KG1 (cell line): ENCODE measurements at regions not wholly inside any gene's neighbourhood (a gene's known extent, or its start where the extent isn't known, plus 50 kb on each side); places are given as distances from the start of the nearest gene placed in this dataset.

Experiments
- DNase-seq: peaks from one replicate; lab custom pipeline; 2025; lab: John Stamatoyannopoulos, UW

DNA sequence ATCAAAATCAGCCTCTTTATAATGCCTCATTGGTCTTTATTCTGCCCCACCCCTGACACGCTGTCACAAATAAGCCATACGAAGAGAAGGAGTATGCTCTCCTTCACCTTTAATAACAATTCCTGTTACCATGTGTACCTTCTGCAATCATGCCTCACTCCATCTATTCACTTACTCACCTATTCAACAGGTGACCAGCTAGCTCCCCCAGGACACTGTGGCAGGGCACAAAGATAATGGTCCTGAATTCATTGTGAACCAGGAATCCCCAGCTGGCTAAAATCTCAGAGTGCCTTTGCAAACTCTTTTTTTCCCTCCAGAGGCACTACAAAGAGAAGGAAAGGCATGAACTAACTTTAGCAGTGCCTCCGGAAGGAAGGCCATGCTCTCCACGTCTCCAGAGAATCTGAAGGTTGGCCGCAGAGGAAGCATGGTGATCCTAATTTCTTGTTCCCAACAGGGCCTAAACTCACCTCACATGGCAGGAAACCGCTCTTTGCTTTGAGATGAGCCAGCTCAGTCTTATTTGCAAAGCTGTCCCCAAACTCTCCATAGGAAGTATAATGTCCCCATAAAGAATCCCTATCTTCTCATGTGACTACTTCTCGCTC is 590.3 kb downstream of the BUD13 start:
- no peak for DNase-seq

DNA sequence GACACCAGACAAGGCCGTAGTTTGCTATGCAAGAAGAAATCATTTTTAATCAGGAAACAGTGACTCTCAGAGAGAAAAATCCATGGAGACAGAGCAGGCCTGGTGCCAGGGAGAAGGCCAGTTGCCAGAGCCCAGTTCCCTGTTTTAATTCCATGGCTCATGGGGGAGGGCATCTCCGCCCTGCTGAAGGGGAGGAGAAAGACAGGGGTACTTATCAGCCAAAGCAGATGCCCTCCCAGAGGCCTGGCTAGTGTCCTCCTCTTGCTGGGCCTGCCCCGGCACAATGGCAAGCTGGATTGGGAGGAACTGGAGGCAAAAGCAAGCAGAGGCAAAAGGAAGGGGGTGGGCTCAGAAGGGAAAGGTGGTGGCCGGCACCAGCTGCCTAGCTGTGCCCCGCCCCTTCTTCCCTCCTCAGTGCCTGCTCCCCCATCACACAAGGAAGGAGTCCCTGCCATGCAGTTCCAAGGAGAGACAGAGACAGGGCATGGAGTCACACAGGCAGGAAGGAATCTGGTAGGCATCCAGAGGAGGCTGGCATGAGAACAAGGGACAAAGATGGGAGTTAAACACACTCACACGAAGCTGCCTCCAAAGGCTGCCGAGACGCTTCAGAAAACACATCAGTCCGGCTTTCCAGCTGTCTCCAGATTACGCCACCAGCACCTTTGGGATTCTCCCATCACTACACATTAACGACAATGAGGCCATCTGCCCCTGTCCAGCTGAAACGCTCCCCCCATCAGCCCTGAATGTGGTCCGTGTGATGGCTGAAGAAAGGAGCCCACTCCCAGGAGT is 591.8 kb downstream of the BUD13 start:
- no peak for DNase-seq

DNA sequence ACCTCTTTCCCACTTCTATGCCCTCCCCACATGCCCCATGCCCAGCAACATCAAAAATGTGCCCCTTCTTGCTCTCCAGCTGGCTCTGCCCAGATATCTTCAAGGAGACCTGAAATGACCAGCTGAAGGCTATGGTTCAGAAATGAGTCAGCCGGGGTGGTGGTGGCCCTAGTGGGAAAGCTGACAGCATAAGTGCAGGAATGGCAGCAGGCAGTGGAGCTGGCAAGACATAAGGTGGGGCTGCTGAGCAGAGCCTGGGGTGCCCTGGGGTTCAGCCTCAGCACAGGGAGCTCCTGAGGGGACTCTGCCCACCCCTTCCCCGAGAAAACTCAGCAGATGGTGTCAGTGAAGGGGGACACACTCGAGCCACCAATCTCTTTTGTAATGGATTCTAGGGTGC is 593.4 kb downstream of the BUD13 start:
- no peak for DNase-seq

DNA sequence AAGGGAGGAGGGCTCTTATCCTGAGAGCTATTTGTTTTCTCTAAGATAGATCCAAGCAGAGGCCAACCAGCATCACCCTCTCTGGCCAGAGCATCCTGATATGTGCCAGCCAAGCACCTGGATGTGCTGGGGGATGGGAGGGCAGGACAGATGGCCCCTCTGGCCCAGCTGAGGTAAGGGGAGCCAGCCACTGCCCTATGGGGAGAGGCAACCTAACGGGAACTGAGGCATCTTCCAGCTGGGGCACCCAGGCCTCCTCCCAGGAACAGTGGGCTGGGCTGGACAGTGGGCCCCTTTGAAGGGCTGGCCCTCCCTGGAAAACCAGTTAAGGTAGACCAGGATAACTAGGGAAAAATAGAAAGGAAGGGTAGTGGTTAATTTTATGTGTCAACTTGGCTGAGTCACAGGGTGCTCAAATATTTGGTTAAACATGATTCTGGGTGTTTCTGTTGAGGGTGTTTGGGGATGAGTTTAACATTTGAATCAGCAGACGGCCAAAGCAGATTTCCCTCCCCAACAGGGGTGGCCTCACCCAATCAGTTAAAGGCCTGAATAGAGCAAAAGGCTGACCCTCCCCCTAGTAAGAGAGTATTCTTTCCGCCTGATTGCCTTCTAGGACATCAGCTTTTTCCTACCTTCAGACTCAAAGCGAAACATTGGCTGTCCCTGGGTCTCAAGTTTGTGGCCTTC is 595.1 kb downstream of the BUD13 start:
- no peak for DNase-seq

GRCh38 chr11:116176484-116177005 is 596.2 kb downstream of the BUD13 start:
- no peak for DNase-seq

- DNase-seq: no peak
These were observed 597.1 kb downstream of the BUD13 start for GRCh38 chr11:116175707-116176106.

DNA sequence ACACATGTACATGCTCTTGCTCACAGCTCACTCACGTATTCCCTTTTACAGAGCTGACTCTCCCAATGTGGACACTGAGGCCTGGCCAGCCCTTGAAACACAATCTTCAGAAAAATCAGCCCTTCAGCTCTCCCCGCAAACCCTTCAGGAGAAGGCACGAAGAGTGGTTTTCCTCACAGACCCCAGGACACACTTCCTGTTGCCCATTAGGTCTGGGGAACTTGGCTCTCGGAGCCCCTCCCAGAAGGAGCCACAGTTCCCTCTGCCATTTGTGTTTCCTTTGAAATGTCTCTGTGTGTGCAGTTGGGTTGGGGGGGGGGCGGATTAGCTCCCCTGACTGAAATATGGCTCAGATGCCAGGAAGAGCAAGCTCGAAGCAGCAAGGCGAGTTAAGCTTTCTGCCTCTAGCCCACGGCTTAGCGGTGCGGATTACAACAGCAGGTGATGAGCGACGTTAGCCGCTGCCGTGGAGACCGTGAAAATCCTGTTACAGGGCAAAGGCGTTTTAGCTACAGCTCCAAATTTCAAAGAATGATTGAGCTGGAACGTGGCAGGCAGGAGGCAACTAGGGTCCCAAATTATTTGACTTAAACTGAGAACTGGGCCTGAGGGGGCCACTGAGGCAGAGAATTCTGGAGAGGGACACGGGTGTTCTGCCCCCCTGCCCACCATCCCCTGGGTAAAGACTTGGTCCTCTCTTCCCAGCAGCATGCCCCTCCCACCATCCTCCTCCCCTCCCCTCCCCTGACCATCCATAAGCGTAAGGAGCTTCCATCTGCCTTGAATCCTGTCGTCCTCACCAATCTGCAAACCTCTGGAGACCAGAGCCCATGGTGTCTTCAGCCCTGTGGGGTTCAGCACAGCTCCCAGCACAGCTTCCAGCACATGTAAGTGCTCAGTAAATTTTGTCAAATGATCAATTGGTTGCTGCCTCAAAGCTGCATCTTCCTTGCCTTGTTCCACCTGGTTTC is 598.6 kb downstream of the BUD13 start:
- no peak for DNase-seq

GRCh38 chr11:116173506-116173905 is 599.3 kb downstream of the BUD13 start:
- DNase-seq: no peak

- DNase-seq: no peak
These were observed 599.9 kb downstream of the BUD13 start for GRCh38 chr11:116172851-116173250.

DNA sequence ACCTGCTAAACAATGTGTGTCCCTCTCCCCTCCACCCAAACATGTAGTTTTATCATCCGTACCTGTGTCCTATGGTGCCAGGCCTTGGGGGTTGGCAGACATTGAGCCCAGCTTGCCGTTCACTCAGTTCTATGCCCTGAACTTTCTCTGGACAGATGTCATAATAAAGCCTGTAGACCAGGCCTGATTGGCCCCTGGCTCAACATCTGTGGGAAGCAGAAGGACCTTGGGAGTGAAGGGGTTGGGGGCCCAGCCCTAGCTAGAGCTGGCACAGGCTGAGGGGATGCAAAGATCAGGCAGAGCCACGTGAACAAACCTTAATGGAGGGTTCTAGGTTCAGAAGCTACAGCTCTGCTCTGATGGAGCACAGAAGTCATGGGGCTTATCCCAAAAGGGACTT is 600.6 kb downstream of the BUD13 start:
- DNase-seq: no peak

DNA sequence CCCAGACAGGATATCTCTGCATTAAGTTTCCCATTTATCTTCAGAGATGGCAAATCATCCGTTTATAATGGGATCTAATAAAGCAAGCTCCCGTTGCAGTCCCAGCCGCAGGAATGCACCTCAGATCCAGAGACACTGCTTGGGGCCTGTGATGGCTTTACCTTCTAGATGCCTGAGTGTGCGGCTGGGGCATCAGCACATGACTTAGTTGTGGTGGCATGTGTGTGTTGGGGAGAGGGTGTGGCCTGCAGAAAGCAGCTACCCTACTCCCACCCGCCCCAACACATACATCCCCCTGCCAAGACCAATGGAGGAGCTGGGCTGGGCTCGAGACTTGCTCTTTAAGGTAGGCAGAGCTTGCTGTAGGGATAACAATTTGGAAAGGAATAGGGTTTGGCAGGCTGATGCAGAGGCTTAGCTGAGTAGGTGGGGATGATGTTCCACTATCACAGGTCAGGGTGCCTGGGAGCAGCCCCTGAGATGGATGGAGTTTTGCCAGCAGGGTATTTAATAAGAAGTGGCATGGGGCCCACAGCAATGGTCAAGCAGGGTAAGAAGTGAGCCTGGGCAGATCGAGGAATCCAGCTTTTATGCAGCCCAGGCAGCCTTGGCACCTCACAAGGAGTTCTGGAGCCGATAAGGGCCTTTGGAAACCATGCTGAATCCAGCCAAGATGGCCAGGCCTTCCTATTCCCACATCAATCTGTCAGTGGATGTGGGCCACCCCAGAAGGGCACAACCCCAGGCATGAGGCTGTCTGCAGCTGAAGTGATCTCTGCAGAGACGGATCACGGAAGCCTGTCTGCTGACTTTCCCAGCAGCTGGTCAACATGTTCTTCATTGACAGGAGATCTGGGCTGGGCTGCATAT is 601.3 kb downstream of the BUD13 start:
- no peak for DNase-seq

DNA sequence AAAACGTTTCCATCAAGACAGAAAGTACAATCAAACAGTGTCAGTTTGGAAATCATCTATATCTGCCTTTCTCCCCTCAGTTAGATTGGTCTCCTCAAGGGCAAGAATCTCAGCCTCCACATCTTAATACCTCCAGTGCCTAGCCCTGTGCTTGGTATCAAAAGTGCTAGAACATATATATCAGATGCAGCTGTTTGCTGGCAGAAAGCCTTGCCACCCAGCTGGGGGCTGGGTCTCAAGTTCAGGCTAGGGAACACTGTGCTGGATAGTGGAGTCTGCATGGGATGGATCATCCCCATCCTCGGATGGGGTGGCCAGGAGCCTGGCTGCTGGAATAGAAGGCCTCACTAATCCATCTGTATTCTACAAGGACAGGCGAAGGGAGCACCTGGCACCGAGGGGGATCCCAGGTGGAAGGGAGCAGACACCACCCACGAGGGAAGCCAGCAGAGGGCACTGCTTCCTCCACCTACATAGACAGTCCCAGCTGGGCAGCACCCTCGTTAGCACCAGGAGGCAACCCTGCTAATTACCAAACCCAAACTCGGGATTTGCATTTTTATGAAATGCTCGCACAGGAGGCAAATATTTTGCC is 602.2 kb downstream of the BUD13 start:
- DNase-seq: no peak

GRCh38 chr11:116169776-116170175 is 603.0 kb downstream of the BUD13 start:
- DNase-seq: no peak

GRCh38 chr11:116168459-116168787 is 604.4 kb downstream of the BUD13 start:
- DNase-seq: no peak

- no peak for DNase-seq
These were observed 604.9 kb downstream of the BUD13 start for GRCh38 chr11:116167706-116168458.

DNA sequence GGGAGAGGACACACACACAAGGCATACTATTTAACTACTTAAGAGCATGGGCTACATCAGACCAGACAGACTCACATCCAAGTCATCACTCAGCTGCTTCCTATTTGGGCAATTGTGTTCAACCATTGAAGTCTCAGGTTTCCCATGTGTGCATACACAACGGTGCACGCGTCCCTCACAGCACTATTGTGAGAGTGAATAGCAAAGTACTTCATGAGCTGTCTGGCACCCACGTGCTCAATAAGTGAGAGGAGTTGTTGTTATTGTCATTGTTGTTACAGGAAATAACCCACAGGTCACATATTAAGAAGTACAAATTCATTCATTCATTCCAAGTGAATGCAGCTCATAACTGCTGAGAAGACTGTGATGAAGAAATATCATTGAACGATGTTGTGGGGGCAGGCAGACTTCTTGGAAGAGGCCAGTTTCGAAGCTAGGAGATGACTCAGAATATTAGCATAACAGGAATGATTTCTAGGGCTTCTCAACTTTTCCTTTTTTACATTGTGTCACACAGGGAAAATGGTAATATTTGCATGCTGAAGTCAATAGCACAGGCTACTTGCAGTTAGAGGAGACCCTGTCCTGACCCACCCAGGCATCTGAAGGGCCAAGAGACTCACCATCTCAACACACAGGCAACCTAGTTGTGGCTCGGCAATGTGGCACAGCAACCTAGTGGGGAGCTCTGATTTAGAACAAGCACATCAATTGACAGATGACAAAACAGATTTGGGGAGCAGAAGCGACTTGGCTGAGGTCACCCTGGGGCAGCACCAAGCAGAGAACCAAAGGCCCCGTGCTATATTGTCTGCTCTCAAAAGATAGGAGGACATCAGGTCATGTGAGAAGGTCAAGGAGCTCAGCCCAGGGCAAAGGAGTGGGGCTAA is 606.0 kb downstream of the BUD13 start:
- no peak for DNase-seq

DNA sequence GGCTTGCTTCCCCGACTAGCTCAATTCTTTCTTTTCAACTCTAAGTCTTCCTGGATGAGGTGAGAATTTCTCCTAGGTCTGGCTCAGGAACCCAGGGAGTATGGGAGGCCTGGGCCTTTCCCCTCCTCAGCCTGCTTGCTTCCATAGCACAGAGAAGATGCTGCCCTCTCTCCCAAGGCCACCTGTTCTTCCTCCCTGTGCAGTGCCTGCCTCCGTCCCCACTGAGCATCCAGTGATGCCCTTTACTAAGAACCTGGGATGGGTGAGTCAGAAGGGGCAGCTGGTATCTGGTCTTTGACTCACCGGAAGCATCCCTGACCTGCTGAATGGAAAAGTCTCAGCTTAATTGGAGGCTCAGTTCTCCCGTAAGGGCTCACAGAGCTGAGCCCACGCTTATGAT is 607.9 kb downstream of the BUD13 start:
- DNase-seq: no peak

DNA sequence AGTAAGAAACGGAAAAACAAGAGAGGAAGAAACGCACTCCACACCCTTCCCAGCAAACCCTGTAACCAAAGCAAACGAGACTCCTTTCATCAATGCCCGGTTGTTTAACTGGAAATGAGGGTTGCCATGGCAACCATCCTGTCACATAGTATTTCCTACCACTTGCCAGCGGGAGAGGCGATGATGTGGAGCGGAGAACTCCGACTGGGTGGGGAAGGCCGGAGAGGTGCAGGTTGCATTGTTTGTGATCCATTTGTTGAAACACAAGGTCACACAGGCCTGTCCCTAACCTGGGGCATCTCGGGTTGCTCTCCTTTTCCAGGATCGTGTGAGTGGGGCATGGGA is 609.9 kb downstream of the BUD13 start:
- DNase-seq: no peak
